ENCODE measurements at regions not wholly inside any gene's neighbourhood (a gene's known extent, or its start where the extent isn't known, plus 50 kb on each side); places are given as distances from the start of the nearest gene placed in this dataset.

DNA sequence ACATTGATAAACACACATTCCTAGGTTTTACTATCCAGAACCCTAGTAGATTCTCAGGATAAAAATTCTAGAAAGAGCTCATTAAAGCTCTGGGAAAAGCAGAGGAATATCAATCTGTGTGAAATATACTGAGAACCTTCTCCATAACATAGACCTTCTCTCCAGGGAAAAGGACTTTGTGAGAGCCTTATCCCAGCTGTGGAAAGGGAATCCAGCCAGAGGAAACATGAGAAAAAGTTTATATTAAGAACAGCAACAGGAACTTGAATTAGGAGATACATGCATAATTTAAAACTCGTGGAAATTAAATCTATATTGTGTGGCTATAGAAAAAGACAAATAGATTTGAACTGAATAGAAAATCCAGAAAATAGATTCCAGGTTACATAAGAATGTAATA is 1639.9 kb downstream of the EFNB2 start:
- 5% methylated on average over 1 of the region's 1 CpG; no CpG with 5 or more reads in 1 of the 2 donors for WGBS, 2 donors (ENCODE audit: low coverage in 1 of 2)
- Histone ChIP-seq H3K9me3 (no peaks in the 10 kb centered on the region), H3K27me3 (no peaks in the 10 kb centered on the region), H3K4me3 (no peak overlapping the region), H3K4me1 (no peaks in the 10 kb centered on the region), H3K27ac (no peak overlapping the region), H3K36me3 (no peaks in the 10 kb centered on the region)
- no peak for ATAC-seq
- no peak for TF ChIP-seq POLR2A (IDR thresholded peaks at IDR 0.05)
- TF ChIP-seq, protein P1, sequence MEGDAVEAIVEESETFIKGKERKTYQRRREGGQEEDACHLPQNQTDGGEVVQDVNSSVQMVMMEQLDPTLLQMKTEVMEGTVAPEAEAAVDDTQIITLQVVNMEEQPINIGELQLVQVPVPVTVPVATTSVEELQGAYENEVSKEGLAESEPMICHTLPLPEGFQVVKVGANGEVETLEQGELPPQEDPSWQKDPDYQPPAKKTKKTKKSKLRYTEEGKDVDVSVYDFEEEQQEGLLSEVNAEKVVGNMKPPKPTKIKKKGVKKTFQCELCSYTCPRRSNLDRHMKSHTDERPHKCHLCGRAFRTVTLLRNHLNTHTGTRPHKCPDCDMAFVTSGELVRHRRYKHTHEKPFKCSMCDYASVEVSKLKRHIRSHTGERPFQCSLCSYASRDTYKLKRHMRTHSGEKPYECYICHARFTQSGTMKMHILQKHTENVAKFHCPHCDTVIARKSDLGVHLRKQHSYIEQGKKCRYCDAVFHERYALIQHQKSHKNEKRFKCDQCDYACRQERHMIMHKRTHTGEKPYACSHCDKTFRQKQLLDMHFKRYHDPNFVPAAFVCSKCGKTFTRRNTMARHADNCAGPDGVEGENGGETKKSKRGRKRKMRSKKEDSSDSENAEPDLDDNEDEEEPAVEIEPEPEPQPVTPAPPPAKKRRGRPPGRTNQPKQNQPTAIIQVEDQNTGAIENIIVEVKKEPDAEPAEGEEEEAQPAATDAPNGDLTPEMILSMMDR (IDR thresholded peaks at IDR 0.05), result no peak
- TF ChIP-seq POLR2AphosphoS5 (IDR thresholded peaks at IDR 0.05), result no peak
- TF ChIP-seq EP300 (IDR thresholded peaks at IDR 0.05), result no peak

DNA sequence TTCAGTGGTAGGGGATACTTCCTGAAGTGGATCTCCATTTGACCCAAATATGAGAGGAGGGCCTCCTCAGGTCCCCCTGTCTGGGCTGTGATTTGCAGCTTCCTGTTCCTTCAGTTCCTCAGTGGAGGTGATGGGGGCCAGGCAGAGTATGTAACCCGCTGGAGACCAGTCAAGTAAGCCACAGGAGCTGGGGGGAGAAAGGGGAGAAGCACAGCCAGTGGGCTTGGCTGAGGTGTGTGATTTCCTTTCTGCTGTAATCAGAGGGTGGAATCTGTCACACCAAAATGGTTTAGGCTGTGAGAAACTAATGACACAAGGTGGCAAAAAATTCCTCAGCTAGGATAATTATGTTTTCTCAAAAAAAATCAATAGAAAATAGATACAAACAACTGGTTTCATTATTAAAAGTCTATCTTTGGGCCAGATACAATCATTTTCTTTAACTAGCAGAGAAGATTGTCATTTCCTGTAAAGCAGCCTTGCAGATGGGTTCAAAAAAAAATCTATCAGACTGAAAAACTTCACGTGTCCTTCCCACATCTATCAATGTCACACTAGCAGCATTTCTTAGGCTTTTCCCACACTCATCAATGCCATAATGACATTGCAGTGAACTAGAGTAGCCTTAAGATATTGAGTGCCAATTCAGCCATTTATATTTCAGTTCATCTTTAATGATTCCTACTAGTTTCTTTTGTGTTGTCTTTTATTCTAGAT is 1660.3 kb downstream of the EFNB2 start:
- Histone ChIP-seq H3K27me3 (no peaks in the 10 kb centered on the region), H3K27ac (no peak overlapping the region), H3K9me3 (no peaks in the 10 kb centered on the region), H3K4me1 (no peaks in the 10 kb centered on the region), H3K36me3 (no peaks in the 10 kb centered on the region), H3K4me3 (no peak overlapping the region)
- WGBS, 2 donors (ENCODE audit: low coverage in 1 of 2), result 21 to 49% methylated on average over 1 to 2 of the region's 2 CpGs
- TF ChIP-seq POLR2AphosphoS5 (IDR thresholded peaks at IDR 0.05) (no peak), EP300 (IDR thresholded peaks at IDR 0.05) (no peak)
- TF ChIP-seq, protein P1 (IDR thresholded peaks at IDR 0.05), result no peak
- ATAC-seq, result no peak

DNA sequence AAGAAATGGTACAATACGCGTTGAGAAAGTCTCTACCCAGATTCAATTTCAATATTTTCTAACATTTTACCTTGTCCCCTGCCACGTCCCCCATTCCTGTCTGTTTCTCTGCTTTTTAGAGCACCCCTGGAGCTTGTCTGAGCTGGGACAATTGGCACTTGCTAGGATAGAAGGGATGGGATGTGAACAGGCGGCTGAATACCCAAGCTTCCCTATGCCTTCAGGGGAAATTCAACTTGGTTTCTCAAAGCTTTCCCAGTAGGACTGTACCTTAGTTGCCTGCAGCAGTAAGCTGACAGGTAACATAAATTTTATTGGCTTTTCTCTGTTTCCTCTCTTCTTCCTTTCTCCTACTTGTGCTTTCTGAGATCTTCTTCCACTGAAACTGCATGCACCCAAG is 1663.3 kb downstream of the EFNB2 start:
- no peak for ATAC-seq
- Histone ChIP-seq H3K27me3 (no peaks in the 10 kb centered on the region), H3K27ac (no peak overlapping the region), H3K36me3 (no peaks in the 10 kb centered on the region), H3K4me1 (no peaks in the 10 kb centered on the region), H3K9me3 (no peaks in the 10 kb centered on the region), H3K4me3 (no peak overlapping the region)
- no peak for TF ChIP-seq POLR2A (IDR thresholded peaks at IDR 0.05)
- TF ChIP-seq EP300 (IDR thresholded peaks at IDR 0.05), result no peak
- TF ChIP-seq, protein P1 (IDR thresholded peaks at IDR 0.05), result no peak
- TF ChIP-seq POLR2AphosphoS5 (IDR thresholded peaks at IDR 0.05), result no peak
- 52 to 69% methylated on average over 3 to 4 of the region's 4 CpGs for WGBS, 2 donors (ENCODE audit: low coverage in 1 of 2)

DNA sequence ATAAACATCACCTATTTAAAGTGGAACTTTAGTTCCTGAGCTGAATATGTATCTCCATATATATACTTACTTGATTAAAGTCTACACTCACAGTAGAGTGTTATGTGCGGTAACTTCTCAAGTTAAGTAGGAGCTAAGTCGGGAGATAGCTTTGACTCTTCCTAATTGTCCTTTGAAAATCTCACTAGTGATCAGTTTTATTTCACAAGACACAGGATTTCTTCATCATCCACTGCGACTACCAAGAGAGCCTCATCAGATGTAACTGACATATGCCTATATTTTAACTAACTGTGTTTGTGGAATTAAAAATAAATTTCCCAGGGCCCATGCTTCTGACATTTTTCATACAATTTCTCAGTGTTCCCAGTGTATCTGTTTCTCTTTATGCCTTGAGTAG is 1664.0 kb downstream of the EFNB2 start:
- Histone ChIP-seq H3K4me3 (no peak overlapping the region), H3K4me1 (no peaks in the 10 kb centered on the region), H3K27me3 (no peaks in the 10 kb centered on the region), H3K9me3 (no peaks in the 10 kb centered on the region), H3K36me3 (no peaks in the 10 kb centered on the region), H3K27ac (no peak overlapping the region)
- 91 to 92% methylated on average over 3 of the region's 3 CpGs for WGBS, 2 donors (ENCODE audit: low coverage in 1 of 2)
- TF ChIP-seq POLR2AphosphoS5 (IDR thresholded peaks at IDR 0.05) (no peak), EP300 (IDR thresholded peaks at IDR 0.05) (no peak), POLR2A (IDR thresholded peaks at IDR 0.05) (no peak)
- TF ChIP-seq, protein P1 (IDR thresholded peaks at IDR 0.05), result no peak
- ATAC-seq, result no peak

DNA sequence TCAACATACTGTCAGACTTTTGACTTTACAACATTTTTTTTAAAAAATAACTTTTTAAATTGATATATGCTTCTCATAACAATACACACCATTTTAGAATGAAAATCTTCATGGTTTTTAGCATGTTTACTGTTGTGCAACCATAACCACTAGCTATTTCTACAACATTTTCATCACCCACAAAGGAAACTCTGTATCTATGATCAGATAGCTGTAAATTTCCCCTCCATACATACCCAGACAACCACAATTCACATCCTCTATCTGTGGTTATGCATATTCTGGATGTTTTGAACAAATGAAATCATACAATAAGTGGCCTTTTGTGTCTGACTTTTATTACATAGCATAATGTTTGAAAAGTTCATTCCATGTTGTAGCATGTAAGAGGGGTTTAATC is 1666.0 kb downstream of the EFNB2 start:
- no peak for ATAC-seq
- no peaks in the 10 kb centered on the region for H3K9me3 ChIP-seq
- no peaks in the 10 kb centered on the region for H3K27me3 ChIP-seq
- H3K27ac ChIP-seq, result no peak overlapping the region
- no peaks in the 10 kb centered on the region for H3K4me1 ChIP-seq
- H3K36me3 ChIP-seq, result no peaks in the 10 kb centered on the region
- H3K4me3 ChIP-seq, result no peak overlapping the region
- TF ChIP-seq POLR2A (IDR thresholded peaks at IDR 0.05) (no peak), EP300 (IDR thresholded peaks at IDR 0.05) (no peak), POLR2AphosphoS5 (IDR thresholded peaks at IDR 0.05) (no peak)
- TF ChIP-seq, protein P1 (IDR thresholded peaks at IDR 0.05), result no peak

Data from gastroesophageal sphincter (tissue), 4 donors.